GM19468 (cell line): ENCODE measurements at regions not wholly inside any gene's neighbourhood (a gene's known extent, or its start where the extent isn't known, plus 50 kb on each side); places are given as distances from the start of the nearest gene placed in this dataset.

ENCODE experiments used
- ATAC-seq: cut with Tn5 transposase; IDR thresholded peaks from one replicate; pipeline ENCODE4 v1.9.1; 2021; ENCODE audit warnings: mild to moderate bottlenecking, moderate library complexity, moderate number of reproducible peaks; ENCODE audit not compliant: unreplicated experiment; ENCODE audit errors: extremely low read depth

DNA sequence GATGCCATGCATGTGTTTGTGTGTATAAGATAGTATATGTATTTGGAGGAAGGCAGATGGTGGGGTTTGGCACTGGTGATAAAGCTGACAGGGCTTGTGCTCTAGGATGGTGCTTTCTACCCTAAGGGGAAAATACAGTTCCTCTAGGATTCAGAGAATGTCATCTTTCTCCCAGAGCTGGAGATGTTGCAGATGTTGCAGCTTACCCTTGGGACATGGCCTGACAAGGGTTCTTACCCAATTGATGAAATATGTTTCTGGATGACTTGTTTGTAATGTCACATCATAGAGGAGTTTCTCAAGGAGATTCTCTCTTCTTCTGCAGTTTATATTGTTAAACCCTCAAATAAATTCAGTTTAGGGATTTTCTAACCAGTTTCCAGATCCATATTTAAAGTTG is 52.5 kb upstream of the PITX2 start:
- no peak for ATAC-seq

GRCh38 chr4:110676241-110676640 is 53.4 kb upstream of the PITX2 start:
- no peak for ATAC-seq

GRCh38 chr4:110678517-110679227 is 55.8 kb upstream of the PITX2 start:
- ATAC-seq = no peak

DNA sequence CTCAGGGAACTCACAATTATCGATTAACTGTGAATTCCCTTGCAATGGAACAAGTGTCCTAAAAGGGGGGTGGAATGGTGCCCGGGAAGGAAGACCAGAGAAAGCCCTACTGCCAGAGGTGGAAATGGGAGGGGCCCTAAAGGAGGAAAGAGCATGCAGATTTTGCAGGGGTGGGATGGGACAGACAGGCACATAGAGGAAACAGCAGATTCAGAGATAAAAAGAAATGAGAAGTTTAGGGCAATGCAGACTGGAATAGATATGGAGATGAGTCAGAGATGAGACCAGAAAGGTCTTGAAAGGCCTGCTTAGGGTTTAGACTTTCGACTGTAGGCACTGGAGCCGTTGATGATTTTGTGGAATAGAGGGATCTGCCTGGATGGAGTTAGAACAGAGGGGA is 57.4 kb upstream of the PITX2 start:
- ATAC-seq = no peak

GRCh38 chr4:110681381-110681780 is 58.5 kb upstream of the PITX2 start:
- ATAC-seq = no peak

DNA sequence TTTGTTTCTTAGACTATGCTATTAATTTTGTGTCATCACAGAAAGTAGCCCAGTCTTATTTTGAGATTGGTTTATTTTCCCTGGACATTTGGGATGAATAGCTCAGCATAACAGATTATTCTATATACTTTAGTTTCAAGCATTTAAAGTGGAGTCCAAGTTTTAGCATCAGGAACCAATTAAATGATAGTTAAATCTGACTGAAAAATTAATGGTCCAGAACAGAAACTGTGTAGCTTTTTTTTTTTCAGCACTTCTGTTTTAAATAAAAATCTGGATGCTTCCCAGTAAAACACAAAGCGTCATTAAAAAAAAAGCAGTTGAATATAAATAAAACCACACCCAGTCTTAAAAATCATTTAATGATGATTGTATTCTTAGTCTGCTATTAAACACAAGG is 59.4 kb upstream of the PITX2 start:
- ATAC-seq = no peak

- no peak for ATAC-seq
Observed at GRCh38 chr4:110683601-110684000, 60.7 kb upstream of the PITX2 start.

GRCh38 chr4:110702326-110702725 is 79.4 kb upstream of the PITX2 start:
- no peak for ATAC-seq

DNA sequence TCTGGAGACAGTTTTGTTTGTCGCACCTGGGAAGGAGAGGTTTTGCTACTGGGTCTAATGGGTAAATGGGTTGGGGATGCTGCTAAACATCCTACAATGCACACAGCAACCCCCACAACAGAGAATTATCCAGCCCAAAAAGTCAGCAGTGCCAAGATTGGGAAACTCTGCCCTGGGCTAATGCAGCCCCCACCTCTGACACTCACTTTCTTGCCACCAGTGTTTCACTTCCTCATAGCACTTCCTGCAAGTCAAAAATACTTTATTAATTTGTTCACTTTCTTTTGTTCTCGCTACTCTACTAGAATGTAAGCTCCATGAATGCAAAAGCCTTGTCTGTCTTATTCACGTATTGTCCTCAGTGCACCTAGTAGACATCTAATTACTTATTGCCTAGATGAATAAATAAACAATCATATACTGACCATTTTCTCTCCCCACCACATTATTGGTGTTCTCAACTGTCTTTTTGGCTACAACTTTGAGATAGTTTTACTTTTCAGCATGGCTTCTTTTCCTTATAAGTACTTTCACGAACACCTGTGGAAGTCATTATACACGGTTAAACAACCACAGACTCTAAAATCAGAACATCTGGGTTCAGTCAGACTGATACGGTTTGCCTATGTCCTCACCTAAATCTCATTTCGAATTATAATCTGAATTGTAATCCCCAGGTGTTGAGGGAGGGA is 82.0 kb upstream of the PITX2 start:
- ATAC-seq = no peak

DNA sequence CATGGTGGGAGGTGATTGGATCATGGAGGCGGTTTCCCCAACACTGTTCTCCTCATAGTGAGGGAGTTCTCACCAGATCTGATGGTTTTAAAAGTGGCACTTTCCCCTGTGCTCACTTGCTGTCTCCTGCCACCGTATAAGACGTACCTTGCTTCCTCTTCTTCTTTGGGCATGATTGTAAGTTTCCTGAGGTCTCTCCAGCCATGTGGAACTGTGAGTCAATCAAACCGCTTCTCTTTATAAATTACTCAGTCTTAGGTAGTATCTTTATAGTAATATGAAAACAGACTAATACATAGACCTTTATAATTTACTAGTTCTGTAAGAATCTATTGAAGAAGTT is 82.5 kb upstream of the PITX2 start:
- ATAC-seq = no peak

- ATAC-seq = no peak
Observed at GRCh38 chr4:110710070-110710469, 87.2 kb upstream of the PITX2 start.

DNA sequence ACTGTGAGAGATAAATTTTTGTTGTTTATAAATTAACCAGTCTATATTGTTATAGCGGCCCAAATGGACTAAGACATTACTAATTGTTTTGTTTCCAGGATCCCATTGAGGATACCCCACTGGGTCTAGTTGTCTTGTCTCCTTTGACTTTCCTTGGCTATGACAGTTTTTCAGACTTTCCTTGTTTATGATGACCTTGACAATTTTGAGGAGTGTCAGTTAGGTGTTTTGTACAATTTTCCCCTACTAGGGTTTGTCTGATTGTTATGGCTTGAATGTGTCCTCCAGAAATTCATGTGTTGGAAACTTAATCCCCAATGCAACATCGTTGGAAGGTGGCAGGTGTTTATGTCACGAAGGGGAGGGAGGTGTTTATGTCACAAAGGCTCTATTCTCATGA is 89.6 kb upstream of the PITX2 start:
- no peak for ATAC-seq

GRCh38 chr4:110730318-110730717 is 107.4 kb upstream of the PITX2 start:
- no peak for ATAC-seq

DNA sequence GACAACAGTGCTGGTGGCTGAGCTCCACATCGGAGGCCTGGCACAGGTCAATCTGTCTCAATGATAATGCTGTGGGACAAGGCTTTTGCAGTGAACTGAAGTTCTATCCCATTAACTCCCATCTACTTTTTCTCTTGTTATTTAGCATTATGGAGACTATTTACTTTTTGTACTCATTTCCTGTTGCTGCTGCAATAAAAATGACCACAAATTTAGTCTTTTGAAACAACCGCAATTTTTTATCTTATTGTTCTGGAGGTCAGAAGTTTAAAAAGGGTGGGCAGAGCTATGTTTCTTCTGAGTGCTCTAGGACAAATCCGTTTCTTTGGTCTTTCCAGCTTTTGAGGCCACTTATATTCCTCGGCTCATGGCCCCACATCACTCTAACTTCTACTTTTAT is 111.0 kb upstream of the PITX2 start:
- ATAC-seq = no peak

GRCh38 chr4:110735686-110736085 is 112.8 kb upstream of the PITX2 start:
- no peak for ATAC-seq

DNA sequence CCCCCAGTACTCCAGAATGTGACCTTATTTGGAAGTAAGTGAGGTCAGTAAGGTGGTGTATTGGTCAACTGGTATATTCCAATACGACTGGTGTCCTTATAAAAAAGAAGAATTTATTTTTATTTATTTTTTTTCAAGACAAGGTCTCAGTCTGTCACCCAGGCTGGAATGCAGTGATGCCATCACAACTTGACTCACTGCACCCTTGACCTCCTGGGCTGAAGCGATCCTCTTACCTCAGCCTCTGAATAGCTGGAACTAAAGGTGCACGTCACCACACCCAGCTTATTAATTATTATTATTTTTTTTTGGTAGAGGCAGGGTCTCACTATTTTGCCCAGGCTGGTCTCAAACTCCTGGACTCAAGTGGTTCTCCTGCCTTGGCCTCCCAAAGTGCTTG is 115.1 kb upstream of the PITX2 start:
- ATAC-seq = no peak

GRCh38 chr4:110742143-110742542 is 119.3 kb upstream of the PITX2 start:
- no peak for ATAC-seq

- ATAC-seq = no peak
Observed at GRCh38 chr4:110748071-110748470, 125.2 kb upstream of the PITX2 start.

DNA sequence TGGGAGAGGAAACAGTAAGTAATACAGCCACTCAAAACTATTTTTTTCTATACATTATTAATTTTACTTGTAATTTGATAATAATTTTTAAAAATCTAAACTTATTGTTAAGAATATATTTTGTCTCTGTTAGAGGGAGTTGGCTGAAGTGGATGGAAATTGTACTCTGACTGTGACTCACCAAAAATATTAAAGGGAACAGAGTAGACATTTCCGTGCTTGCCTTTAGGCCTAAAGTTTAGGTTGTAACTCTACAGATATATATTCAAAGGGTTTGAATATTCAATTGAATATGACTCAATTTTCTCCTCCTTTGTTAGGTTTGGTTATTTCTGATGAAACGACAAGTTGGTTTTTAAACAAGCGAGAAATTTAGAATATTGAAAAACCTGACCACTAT is 128.3 kb upstream of the PITX2 start:
- no peak for ATAC-seq

- no peak for ATAC-seq
Observed at GRCh38 chr4:110751986-110752385, 129.1 kb upstream of the PITX2 start.

DNA sequence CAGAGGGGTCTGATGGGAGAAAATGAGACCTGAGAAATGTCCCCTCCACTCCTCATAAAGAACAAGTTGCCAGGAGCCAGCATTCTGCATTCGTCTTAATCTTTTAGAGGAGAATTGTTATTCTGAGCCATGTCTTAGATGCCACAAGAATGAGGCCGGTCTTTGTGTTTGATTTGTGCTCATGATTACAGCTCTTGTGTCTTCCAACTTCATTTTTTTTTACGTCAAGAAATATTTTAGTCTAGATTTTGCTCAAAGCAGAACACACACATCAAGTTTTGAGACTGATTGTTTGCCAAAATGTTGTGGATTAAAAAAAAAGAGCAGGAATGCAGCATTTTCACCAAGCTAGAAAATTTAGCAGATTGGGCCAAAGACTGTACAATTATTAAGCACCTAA is 130.6 kb upstream of the PITX2 start:
- ATAC-seq = no peak

- no peak for ATAC-seq
Observed at GRCh38 chr4:110754716-110755115, 131.8 kb upstream of the PITX2 start.
